Lung (tissue), 11 donors: ENCODE measurements at regions not wholly inside any gene's neighbourhood (a gene's known extent, or its start where the extent isn't known, plus 50 kb on each side); places are given as distances from the start of the nearest gene placed in this dataset.
A peak's percentile ranks its signal among the peaks of the same experiment; 100 is the strongest.

Experiments
- ATAC-seq: fragments of 200-7000 bp; cut with Tn5 transposase; one replicate; pipeline ENCODE4 v1.9.1; 2020; ENCODE audit warnings: moderate number of reproducible peaks; ENCODE audit not compliant: insufficient read depth, low FRiP score
- DNase-seq, 3 donors: peaks; one replicate each; pipeline ENCODE4 v3.0.0-alpha.2; 2013 to 2017
- H3K27ac ChIP-seq, 2 donors: one replicate each; pipeline ENCODE4 v1.5.1; 2013; ENCODE audit warnings: mild to moderate bottlenecking in 2 of 2, moderate library complexity in 2 of 2, control low read depth in 1 of 2, inconsistent platforms in 1 of 2, low read depth in 1 of 2, low read length in 1 of 2
- H3K27me3 ChIP-seq, 3 donors: one replicate each; pipeline ENCODE4 v1.5.1; 2013; ENCODE audit warnings: low read length in 2 of 3; ENCODE audit not compliant: control insufficient read depth in 3 of 3, insufficient read depth in 3 of 3
- H3K36me3 ChIP-seq, 4 donors: one replicate each; pipeline ENCODE4 v1.5.1; 2013; ENCODE audit warnings: low read length in 4 of 4, mild to moderate bottlenecking in 1 of 4, moderate library complexity in 1 of 4; ENCODE audit not compliant: control insufficient read depth in 4 of 4, insufficient read depth in 4 of 4
- H3K4me1 ChIP-seq, 5 donors: one replicate each; pipeline ENCODE4 v1.5.1; 2013; ENCODE audit warnings: low read length in 5 of 5, mild to moderate bottlenecking in 2 of 5, moderate library complexity in 1 of 5; ENCODE audit not compliant: control insufficient read depth in 5 of 5, insufficient read depth in 5 of 5
- H3K4me3 ChIP-seq: one replicate; pipeline ENCODE4 v1.5.1; 2013; ENCODE audit warnings: mild to moderate bottlenecking, control low read depth, moderate library complexity
- H3K9ac ChIP-seq, 2 donors: one replicate each; pipeline ENCODE4 v1.5.1; 2013; ENCODE audit warnings: low read length in 2 of 2, control low read depth in 1 of 2; ENCODE audit not compliant: insufficient read depth in 1 of 2
- H3K9me3 ChIP-seq, 4 donors: one replicate each; pipeline ENCODE4 v1.5.1; 2013; ENCODE audit warnings: low read length in 3 of 4, mild to moderate bottlenecking in 1 of 4, moderate library complexity in 1 of 4; ENCODE audit not compliant: control insufficient read depth in 4 of 4, insufficient read depth in 3 of 4
- WGBS, 2 donors: extraction: QIAGEN DNeasy Blood & Tissue Kit; methylation state at CpG; one replicate each; pipeline ENCODE4 v1.1.7; 2013; 5-methylcytosine and 5-hydroxymethylcytosine counted together
- TF ChIP-seq, protein P1 (sequence below): IDR thresholded peaks from 2 replicates; pipeline ENCODE4 v1.5.1; 2012; ENCODE audit warnings: mild to moderate bottlenecking; ENCODE audit errors: control extremely low read depth, extremely low read depth
- donor health status: control.
- donor health status: control.
- donor health status: Bipolar disorder and iron deficiency.
- donor health status: healthy.
- donor health status: DM: yes; HTN: yes; CAD: no.

DNA sequence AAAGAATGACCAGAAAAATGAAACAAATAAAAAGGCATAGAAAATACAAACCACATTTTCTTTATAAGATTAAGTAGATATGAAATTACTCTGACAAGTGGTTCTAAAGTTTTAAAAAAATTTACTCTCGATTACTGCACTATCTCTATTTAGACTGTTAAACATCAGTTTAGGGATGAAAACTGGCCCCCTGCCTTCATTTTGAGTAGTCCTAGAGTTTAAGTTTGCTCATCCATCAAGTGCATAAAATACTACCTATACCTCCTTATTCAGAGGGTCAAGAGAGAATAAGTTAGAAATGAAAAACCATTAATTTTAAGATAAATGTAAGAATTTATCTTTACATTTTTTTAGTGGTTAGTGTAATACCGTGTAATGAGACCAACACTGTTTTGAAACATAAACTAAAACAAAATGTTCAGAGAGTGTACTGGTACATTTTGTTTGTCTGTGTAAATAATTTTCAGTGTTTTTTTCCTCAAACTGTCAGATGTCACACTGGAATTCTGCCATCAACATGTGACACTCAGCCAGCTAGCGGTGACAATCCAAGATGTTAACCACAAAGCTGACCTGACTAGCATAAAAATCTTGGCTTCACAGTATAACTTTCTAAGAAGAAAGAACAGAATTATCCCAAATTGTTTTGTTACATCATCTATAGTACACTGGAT, 184.8 kb upstream of the PCDH20 start:
- H3K27ac ChIP-seq = no peak overlapping the region
- DNase-seq = peak; percentile 1 to 13 (median 13)
- no peak overlapping the region for H3K4me3 ChIP-seq
- peaks cover 0 to 2% (median 0%) of the 10 kb centered on the region in 5 donors for H3K4me1 ChIP-seq
- no peaks in the 10 kb centered on the region for H3K9me3 ChIP-seq
- WGBS, 2 donors = 67 to 83% methylated on average over 3 of the region's 3 CpGs
- H3K27me3 ChIP-seq = no peaks in the 10 kb centered on the region
- ATAC-seq = no peak
- H3K36me3 ChIP-seq = no peaks in the 10 kb centered on the region
- H3K9ac ChIP-seq = no peak overlapping the region
- TF ChIP-seq, protein P1, sequence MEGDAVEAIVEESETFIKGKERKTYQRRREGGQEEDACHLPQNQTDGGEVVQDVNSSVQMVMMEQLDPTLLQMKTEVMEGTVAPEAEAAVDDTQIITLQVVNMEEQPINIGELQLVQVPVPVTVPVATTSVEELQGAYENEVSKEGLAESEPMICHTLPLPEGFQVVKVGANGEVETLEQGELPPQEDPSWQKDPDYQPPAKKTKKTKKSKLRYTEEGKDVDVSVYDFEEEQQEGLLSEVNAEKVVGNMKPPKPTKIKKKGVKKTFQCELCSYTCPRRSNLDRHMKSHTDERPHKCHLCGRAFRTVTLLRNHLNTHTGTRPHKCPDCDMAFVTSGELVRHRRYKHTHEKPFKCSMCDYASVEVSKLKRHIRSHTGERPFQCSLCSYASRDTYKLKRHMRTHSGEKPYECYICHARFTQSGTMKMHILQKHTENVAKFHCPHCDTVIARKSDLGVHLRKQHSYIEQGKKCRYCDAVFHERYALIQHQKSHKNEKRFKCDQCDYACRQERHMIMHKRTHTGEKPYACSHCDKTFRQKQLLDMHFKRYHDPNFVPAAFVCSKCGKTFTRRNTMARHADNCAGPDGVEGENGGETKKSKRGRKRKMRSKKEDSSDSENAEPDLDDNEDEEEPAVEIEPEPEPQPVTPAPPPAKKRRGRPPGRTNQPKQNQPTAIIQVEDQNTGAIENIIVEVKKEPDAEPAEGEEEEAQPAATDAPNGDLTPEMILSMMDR = no peak

DNA sequence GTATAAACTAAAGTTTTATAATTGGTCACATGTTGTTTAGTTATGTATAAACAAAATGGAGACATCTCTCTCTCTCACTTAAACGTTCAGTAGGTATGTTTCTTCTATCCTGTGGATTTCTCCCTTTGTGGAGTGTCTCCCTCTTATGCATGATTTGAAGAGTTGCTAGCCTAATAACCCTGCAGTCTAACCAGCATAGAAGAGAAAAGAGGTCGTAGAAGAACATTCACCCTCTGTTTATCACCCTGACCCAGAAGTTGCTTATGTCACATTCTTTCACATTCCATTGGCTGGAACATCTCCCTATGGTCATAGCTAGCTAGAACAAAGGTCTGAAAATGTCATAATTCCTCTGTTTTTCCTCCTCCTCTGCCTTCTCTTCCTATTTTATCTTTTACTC, 176.8 kb upstream of the PCDH20 start:
- Histone ChIP-seq H3K9me3 (no peaks in the 10 kb centered on the region), H3K36me3 (no peaks in the 10 kb centered on the region), H3K4me1 (no peaks in the 10 kb centered on the region), H3K4me3 (no peak overlapping the region), H3K27me3 (no peaks in the 10 kb centered on the region), H3K27ac (no peak overlapping the region), H3K9ac (no peak overlapping the region)
- 22 to 34% methylated on average over 2 of the region's 2 CpGs for WGBS, 2 donors
- ATAC-seq = no peak
- no peak for DNase-seq
- TF ChIP-seq, protein P1 = no peak

DNA sequence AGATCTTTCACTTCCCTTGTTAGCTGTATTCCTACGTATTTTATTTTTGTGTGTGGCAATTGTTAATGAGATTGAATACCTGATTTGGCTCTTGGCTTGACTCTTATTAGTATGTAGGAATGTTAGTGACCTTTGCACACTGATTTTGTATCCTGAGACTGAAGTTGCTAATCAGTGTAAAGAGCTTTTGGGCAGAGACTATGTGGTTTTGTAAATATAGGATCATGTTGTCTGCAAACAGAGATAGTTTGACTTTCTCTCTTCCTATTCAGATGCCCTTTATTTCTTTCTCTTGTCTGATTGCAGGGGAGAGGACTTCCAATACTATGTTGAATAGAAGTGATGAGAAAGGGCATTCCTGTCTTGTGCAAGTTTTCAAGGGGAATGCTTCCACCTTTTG, 160.3 kb upstream of the PCDH20 start:
- Histone ChIP-seq H3K27ac (no peak overlapping the region), H3K4me1 (no peaks in the 10 kb centered on the region), H3K4me3 (no peak overlapping the region), H3K27me3 (no peaks in the 10 kb centered on the region), H3K9ac (no peak overlapping the region), H3K9me3 (no peaks in the 10 kb centered on the region), H3K36me3 (no peaks in the 10 kb centered on the region)
- no peak for ATAC-seq
- 68 to 85% methylated on average over 1 of the region's 1 CpG for WGBS, 2 donors
- TF ChIP-seq, protein P1 = no peak
- DNase-seq = no peak

DNA sequence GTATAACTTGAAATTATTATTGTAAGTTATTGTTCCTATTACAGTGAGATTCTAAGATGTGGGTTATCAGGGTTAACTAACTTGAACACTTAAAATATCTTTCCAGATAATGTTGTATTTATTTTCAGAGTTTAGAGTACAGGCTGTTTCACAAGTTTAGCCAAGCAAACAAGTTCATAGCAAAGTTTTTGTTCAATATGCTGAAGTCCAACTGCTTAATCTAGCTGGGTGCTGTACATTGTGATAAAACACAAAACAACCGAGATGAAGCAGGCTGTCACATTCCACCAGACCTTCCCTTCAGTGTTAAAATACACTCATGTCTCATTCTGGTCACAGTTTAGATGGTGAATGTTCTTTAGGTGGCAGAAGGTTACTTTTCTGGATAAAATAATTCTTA, 148.0 kb upstream of the PCDH20 start:
- H3K4me3 ChIP-seq = no peak overlapping the region
- TF ChIP-seq, protein P1 = no peak
- peaks cover 0 to 4% (median 0%) of the 10 kb centered on the region in 5 donors for H3K4me1 ChIP-seq
- H3K27ac ChIP-seq = no peak overlapping the region
- DNase-seq (peak in 1 of 3 donors; percentile 2), ATAC-seq (no peak)
- no peak overlapping the region for H3K9ac ChIP-seq
- no peaks in the 10 kb centered on the region for H3K36me3 ChIP-seq
- 28 to 43% methylated on average over 1 of the region's 1 CpG for WGBS, 2 donors
- no peaks in the 10 kb centered on the region for H3K27me3 ChIP-seq
- H3K9me3 ChIP-seq = peaks cover 0 to 2% (median 0%) of the 10 kb centered on the region in 4 donors
